ENCODE measurements at regions not wholly inside any gene's neighbourhood (a gene's known extent, or its start where the extent isn't known, plus 50 kb on each side); places are given as distances from the start of the nearest gene placed in this dataset.

GRCh38 chr3:66592927-66593625, 92.3 kb upstream of the LRIG1 start:
- DNase-seq = no peak

- no peak for DNase-seq
These were observed 93.2 kb upstream of the LRIG1 start for GRCh38 chr3:66593978-66594377.

GRCh38 chr3:66597308-66597863, 96.6 kb upstream of the LRIG1 start:
- DNase-seq = no peak

GRCh38 chr3:66598168-66598567, 97.3 kb upstream of the LRIG1 start:
- DNase-seq = no peak

- no peak for DNase-seq
These were observed 101.4 kb upstream of the LRIG1 start for GRCh38 chr3:66602237-66602636.

GRCh38 chr3:66602691-66603090, 101.9 kb upstream of the LRIG1 start:
- no peak for DNase-seq

GRCh38 chr3:66603151-66603611, 102.4 kb upstream of the LRIG1 start:
- DNase-seq = no peak

- DNase-seq = no peak
These were observed 103.7 kb upstream of the LRIG1 start for GRCh38 chr3:66604481-66604880.

- no peak for DNase-seq
These were observed 105.3 kb upstream of the LRIG1 start for GRCh38 chr3:66606126-66606525.

GRCh38 chr3:66606868-66607267, 106.0 kb upstream of the LRIG1 start:
- DNase-seq = no peak

- DNase-seq = peak; percentile 91
These were observed 109.1 kb upstream of the LRIG1 start for GRCh38 chr3:66609660-66610561.

GRCh38 chr3:66610562-66610909, 109.7 kb upstream of the LRIG1 start:
- no peak for DNase-seq

GRCh38 chr3:66615643-66616301, 115.0 kb upstream of the LRIG1 start:
- no peak for DNase-seq

GRCh38 chr3:66617351-66617750, 116.5 kb upstream of the LRIG1 start:
- DNase-seq = no peak

GRCh38 chr3:66618066-66618465, 117.2 kb upstream of the LRIG1 start:
- DNase-seq = no peak

GRCh38 chr3:66620296-66620695, 119.5 kb upstream of the LRIG1 start:
- DNase-seq = no peak

GRCh38 chr3:66622756-66623457, 122.1 kb upstream of the LRIG1 start:
- no peak for DNase-seq

GRCh38 chr3:66625505-66626216, 124.8 kb upstream of the LRIG1 start:
- no peak for DNase-seq

GRCh38 chr3:66629150-66629981, 128.5 kb upstream of the LRIG1 start:
- no peak for DNase-seq

- DNase-seq = no peak
These were observed 129.2 kb upstream of the LRIG1 start for GRCh38 chr3:66629982-66630368.
